ENCODE measurements at regions not wholly inside any gene's neighbourhood (a gene's known extent, or its start where the extent isn't known, plus 50 kb on each side); places are given as distances from the start of the nearest gene placed in this dataset.

DNA sequence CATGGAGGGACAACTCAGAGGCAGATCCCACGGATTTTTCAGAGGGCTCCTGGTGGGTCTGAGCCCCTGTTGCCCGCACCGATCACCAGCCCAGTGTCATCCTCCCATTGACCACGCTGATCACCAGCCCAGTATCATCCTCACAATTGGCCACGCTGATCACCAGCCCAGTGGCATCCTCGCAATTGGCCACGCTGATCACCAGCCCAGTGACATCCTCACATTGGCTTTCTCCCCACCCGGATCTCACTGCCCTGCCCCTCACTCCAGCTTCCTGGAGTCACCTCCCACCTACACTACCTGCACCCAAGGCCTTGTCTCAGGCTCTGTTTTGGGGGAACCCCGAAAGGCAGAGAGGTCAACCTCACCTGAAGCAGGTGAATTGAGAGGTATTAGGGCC lies 358.2 kb upstream of the TNRC6C start:
- DNase-seq, result no peak
- POLR2A ChIA-PET, result interaction anchor here (0.6 kb wide), 1 partner anchor 288 kb away, joined by 3 read pairs; no protein-coding TSS in a partner anchor
- H3K27ac Mint-ChIP-seq, result no peak overlapping the region

DNA sequence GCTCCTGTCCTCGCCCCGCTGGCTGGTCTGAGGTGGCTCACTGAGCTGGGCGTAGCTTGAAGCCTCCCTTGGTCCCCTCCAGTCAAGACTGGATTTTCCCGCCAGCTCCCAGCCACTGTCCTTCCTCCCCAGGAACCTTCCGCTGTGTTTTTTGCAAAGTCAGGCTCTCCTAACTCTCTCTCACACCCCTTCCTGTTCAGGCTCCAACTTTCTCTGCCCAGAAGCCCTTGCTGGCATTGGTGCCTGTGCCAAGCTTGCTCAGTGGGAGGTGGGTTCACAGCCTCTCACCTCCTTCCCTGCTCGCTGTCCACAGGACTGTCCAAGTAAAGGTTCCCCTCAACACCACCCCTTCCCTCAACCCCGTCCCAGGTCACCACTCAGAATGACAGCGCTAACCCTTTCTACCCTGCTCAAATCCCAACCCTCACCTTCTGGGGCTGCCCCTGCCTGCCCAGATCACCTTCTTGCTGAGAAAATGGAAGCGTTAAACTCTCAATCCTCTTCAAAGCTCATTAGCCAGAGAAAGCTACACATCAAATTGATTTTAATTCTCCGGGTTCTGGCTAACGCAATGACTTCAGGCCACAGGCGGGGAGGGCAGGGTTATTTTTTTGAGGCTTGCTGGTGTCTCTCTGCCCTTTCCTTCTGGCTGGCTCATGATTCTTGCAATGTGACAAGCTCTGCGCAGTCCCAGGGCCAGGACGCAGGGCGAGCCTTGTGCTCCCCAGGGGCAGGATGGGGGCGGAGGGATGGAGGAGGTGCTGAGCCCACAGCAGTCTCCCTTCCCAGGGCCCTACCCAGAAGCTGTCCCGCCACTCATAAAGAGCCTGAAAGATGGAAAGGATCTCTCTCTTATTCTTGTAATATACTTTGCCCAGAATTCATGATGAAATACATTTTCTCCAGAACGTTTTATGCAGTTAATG lies 357.2 kb upstream of the TNRC6C start:
- intact Hi-C loops (cut with micrococcal nuclease), result no loop called here
- Histone ChIP-seq H3K4me3 (ENCODE audit: low read length) (no peak overlapping the region), H3K27ac (ENCODE audit: low read depth, low read length) (no peak overlapping the region), H3K27me3 (ENCODE audit: control insufficient read depth in 2 of 2, insufficient read depth in 2 of 2, low read length in 2 of 2) (no peaks in the 10 kb centered on the region), H3K9me3 (ENCODE audit: control insufficient read depth in 2 of 3, low read length in 3 of 3) (no peaks in the 10 kb centered on the region), H3K36me3 (ENCODE audit: control insufficient read depth in 2 of 3, insufficient read depth in 3 of 3, low read length in 3 of 3) (no peaks in the 10 kb centered on the region), H3K4me1 (ENCODE audit: control insufficient read depth in 2 of 2, insufficient read depth in 2 of 2, low read length in 2 of 2) (no peaks in the 10 kb centered on the region)
- no peak for DNase-seq
- POLR2A ChIA-PET, result interaction anchor here (0.6 kb wide), 1 partner anchor 287 kb away, joined by 3 read pairs; no protein-coding TSS in a partner anchor
- Mint-ChIP-seq H3K36me3 (no peaks in the 10 kb centered on the region), H3K4me1 (no peaks in the 10 kb centered on the region), H3K27me3 (peaks cover 0 to 29% (median 0%) of the 10 kb centered on the region in 5 donors), H3K9me3 (no peaks in the 10 kb centered on the region), H3K4me3 (no peak overlapping the region), H3K27ac (peak overlapping the region in 1 of 9 donors; percentile 25)
- CTCF ChIA-PET, result no interaction called here
- no peak for ATAC-seq

More for the DNA sequence above, 358.2 kb upstream of the TNRC6C start:
- no peaks in the 10 kb centered on the region for H3K9me3 Mint-ChIP-seq
- intact Hi-C loops (cut with micrococcal nuclease), result no loop called here
- H3K27ac ChIP-seq (ENCODE audit: low read depth, low read length), result no peak overlapping the region
- ATAC-seq, result no peak
- no peaks in the 10 kb centered on the region for H3K4me1 ChIP-seq (ENCODE audit: control insufficient read depth in 2 of 2, insufficient read depth in 2 of 2, low read length in 2 of 2)
- no peak overlapping the region for H3K4me3 ChIP-seq (ENCODE audit: low read length)
- H3K9me3 ChIP-seq (ENCODE audit: control insufficient read depth in 2 of 3, low read length in 3 of 3), result no peaks in the 10 kb centered on the region
- no peaks in the 10 kb centered on the region for H3K36me3 Mint-ChIP-seq
- H3K27me3 ChIP-seq (ENCODE audit: control insufficient read depth in 2 of 2, insufficient read depth in 2 of 2, low read length in 2 of 2), result no peaks in the 10 kb centered on the region
- CTCF ChIA-PET, result no interaction called here
- H3K4me1 Mint-ChIP-seq, result peaks cover 0 to 7% (median 0%) of the 10 kb centered on the region in 7 donors
- H3K36me3 ChIP-seq (ENCODE audit: control insufficient read depth in 2 of 3, insufficient read depth in 3 of 3, low read length in 3 of 3), result no peaks in the 10 kb centered on the region
- H3K27me3 Mint-ChIP-seq, result peaks cover 0 to 36% (median 0%) of the 10 kb centered on the region in 5 donors
- H3K4me3 Mint-ChIP-seq, result no peak overlapping the region

DNA sequence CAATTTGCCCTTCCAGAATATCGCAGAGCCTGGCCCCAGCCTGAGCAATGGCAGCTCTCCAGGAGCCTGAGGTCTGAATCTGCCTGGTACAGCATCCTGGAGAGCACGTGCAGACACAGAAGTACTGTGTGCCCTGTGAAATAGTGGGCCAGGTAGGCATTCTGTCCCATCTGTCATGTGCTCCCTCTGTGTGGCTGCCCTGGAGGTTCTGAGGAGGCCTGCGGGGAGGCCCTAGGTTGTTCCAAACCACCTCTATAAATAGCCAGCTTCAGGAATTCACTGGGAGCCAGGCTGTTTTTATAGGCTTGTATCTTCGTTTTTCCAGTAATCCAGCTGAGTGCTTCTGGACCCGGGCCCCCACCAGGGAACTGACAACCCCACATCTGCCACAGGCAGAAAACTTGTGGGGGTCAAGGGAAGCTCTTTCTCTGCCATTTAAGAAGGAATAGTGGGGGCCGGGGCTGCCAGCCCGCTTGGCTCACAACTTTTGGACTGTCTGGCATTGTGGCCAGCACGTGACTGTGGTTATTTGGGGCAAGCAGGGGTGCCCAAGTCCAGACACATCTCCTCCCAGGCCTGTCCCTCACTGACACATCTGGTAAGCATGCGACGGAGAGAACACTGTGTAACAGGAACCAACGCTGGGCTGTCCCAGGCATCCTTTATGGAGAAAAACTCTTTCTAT lies 356.3 kb upstream of the TNRC6C start:
- DNase-seq (no peak), ATAC-seq (no peak)
- H3K27me3 ChIP-seq (ENCODE audit: control insufficient read depth in 2 of 2, insufficient read depth in 2 of 2, low read length in 2 of 2), result no peaks in the 10 kb centered on the region
- H3K9me3 ChIP-seq (ENCODE audit: control insufficient read depth in 2 of 3, low read length in 3 of 3), result no peaks in the 10 kb centered on the region
- no peaks in the 10 kb centered on the region for H3K4me1 ChIP-seq (ENCODE audit: control insufficient read depth in 2 of 2, insufficient read depth in 2 of 2, low read length in 2 of 2)
- Mint-ChIP-seq H3K36me3 (no peaks in the 10 kb centered on the region), H3K9me3 (no peaks in the 10 kb centered on the region), H3K27ac (no peak overlapping the region), H3K4me1 (no peaks in the 10 kb centered on the region), H3K4me3 (no peak overlapping the region), H3K27me3 (peaks cover 0 to 25% (median 0%) of the 10 kb centered on the region in 5 donors)
- H3K27ac ChIP-seq (ENCODE audit: low read depth, low read length), result no peak overlapping the region
- no peak overlapping the region for H3K4me3 ChIP-seq (ENCODE audit: low read length)
- H3K36me3 ChIP-seq (ENCODE audit: control insufficient read depth in 2 of 3, insufficient read depth in 3 of 3, low read length in 3 of 3), result no peaks in the 10 kb centered on the region
- intact Hi-C loops (cut with micrococcal nuclease), result no loop called here
- ChIA-PET CTCF (no interaction called here), POLR2A (no interaction called here)

DNA sequence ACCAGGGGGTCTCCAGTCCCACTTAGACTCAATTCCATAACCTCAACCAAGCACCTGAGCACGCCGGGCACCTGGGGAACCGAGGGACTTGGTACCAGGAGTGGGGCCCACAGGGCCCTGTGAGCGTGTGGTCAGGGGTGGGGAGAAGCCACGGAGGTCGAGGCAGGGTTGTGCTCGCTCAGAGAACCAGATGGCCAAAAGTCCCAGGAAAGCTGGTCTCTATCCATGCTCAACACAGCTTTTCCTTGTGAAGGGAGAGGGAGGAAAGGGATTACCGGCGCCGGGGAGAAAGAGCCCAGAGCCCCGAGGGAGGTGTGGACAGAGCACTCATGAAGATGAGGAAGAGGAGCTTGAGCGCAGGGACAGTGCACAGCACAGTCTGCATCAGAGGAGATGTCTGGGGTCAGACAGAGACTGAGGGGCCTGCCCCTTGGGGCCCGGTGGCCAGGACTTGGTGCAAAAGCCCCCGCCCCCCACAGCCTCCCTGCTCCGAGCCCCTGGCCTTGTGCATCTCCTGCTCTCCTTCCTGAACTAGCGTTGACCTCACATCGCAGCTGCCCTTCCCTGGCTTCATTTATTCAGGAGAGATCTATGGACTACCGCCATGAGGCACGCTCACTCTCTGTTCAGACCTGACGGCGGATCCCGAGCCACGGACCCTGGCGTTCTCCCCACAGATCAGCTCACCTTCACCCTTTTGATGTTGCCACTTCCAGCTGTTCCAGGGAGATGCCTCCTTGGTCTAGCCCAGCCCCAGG lies 355.4 kb upstream of the TNRC6C start:
- ATAC-seq (no peak), DNase-seq (no peak)
- H3K4me1 ChIP-seq (ENCODE audit: control insufficient read depth in 2 of 2, insufficient read depth in 2 of 2, low read length in 2 of 2), result no peaks in the 10 kb centered on the region
- no peak overlapping the region for H3K4me3 ChIP-seq (ENCODE audit: low read length)
- no peaks in the 10 kb centered on the region for H3K9me3 Mint-ChIP-seq
- H3K4me3 Mint-ChIP-seq, result no peak overlapping the region
- no peaks in the 10 kb centered on the region for H3K36me3 Mint-ChIP-seq
- H3K27me3 Mint-ChIP-seq, result peaks cover 0 to 20% (median 0%) of the 10 kb centered on the region in 5 donors
- H3K27ac Mint-ChIP-seq, result no peak overlapping the region
- ChIA-PET CTCF (no interaction called here), POLR2A (interaction anchor here (0.6 kb wide), 1 partner anchor 69 kb away, joined by 6 read pairs; no protein-coding TSS in a partner anchor)
- H3K36me3 ChIP-seq (ENCODE audit: control insufficient read depth in 2 of 3, insufficient read depth in 3 of 3, low read length in 3 of 3), result no peaks in the 10 kb centered on the region
- H3K4me1 Mint-ChIP-seq, result peaks cover 0 to 5% (median 0%) of the 10 kb centered on the region in 7 donors
- no peaks in the 10 kb centered on the region for H3K27me3 ChIP-seq (ENCODE audit: control insufficient read depth in 2 of 2, insufficient read depth in 2 of 2, low read length in 2 of 2)
- intact Hi-C loops (cut with micrococcal nuclease), result no loop called here
- no peak overlapping the region for H3K27ac ChIP-seq (ENCODE audit: low read depth, low read length)
- H3K9me3 ChIP-seq (ENCODE audit: control insufficient read depth in 2 of 3, low read length in 3 of 3), result no peaks in the 10 kb centered on the region

DNA sequence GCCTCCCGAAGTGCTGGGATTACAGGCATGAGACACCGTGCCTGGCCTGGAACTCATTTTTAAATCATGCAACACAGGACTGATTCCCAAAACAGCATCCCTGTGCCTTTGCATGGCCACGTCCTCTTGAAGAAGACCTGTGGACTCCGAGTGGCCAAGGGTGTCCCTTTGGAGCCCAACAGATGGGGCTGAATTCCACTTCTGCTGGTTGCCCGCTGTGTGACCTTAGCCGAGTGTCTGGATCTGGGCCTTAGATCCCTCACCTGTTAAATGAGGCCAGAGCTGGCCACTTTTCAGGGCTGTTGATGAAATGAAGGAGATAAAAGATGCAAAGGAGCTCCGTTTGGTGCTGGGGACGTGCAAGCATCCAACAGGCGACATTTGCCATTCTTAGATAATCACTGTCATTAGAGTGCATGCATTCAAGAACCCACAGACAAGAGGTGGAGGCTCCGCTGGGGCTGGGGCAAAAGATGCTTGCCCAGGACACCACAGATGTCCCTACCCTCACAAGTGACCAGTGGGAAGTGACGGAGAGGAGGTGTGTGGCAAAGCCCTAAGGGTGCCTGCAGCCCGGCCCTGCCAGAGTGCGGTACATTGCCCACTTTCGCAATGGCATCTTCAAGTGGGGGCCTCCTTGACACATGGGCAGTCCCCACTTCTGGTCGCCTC lies 354.1 kb upstream of the TNRC6C start:
- DNase-seq (no peak), ATAC-seq (no peak)
- Histone ChIP-seq H3K9me3 (ENCODE audit: control insufficient read depth in 2 of 3, low read length in 3 of 3) (no peaks in the 10 kb centered on the region), H3K36me3 (ENCODE audit: control insufficient read depth in 2 of 3, insufficient read depth in 3 of 3, low read length in 3 of 3) (no peaks in the 10 kb centered on the region), H3K4me3 (ENCODE audit: low read length) (no peak overlapping the region), H3K4me1 (ENCODE audit: control insufficient read depth in 2 of 2, insufficient read depth in 2 of 2, low read length in 2 of 2) (no peaks in the 10 kb centered on the region), H3K27me3 (ENCODE audit: control insufficient read depth in 2 of 2, insufficient read depth in 2 of 2, low read length in 2 of 2) (no peaks in the 10 kb centered on the region), H3K27ac (ENCODE audit: low read depth, low read length) (no peak overlapping the region)
- Mint-ChIP-seq H3K4me3 (no peak overlapping the region), H3K4me1 (peaks cover 4 to 11% (median 6%) of the 10 kb centered on the region in 7 donors), H3K9me3 (peaks cover 0 to 3% (median 0%) of the 10 kb centered on the region in 11 donors), H3K27ac (no peak overlapping the region), H3K36me3 (no peaks in the 10 kb centered on the region), H3K27me3 (peaks cover 0 to 15% (median 0%) of the 10 kb centered on the region in 5 donors)
- CTCF ChIA-PET, result interaction anchor here (0.7 kb wide), 1 partner anchor 215 kb away, joined by 3 read pairs; no protein-coding TSS in a partner anchor
- intact Hi-C loops (cut with micrococcal nuclease), result no loop called here
- POLR2A ChIA-PET, result interaction anchor here (0.6 to 0.7 kb wide), 2 partner anchors 40 to 76 kb away, joined by 3 read pairs; no protein-coding TSS in a partner anchor

DNA sequence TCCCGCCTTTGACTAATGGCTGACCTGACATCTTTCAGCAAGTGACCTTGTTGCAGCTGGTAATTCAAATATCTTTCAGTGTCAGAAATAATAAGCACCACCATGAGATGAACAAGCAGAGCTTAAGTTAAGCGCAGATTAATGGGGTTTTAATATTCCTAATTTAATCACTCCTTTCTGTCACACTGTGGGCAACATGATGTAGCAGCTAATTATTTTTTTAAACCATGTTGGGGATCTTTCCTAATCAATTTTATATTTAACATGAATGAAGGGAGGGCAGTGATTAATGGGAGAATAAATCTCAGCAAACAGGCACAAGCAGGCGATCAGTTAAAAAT lies 353.6 kb upstream of the TNRC6C start:
- Mint-ChIP-seq H3K36me3 (no peaks in the 10 kb centered on the region), H3K4me1 (peaks cover 7 to 14% (median 10%) of the 10 kb centered on the region in 7 donors), H3K27me3 (peaks cover 0 to 15% (median 0%) of the 10 kb centered on the region in 5 donors), H3K27ac (no peak overlapping the region), H3K4me3 (no peak overlapping the region), H3K9me3 (peaks cover 0 to 3% (median 0%) of the 10 kb centered on the region in 11 donors)
- Histone ChIP-seq H3K4me1 (ENCODE audit: control insufficient read depth in 2 of 2, insufficient read depth in 2 of 2, low read length in 2 of 2) (peaks cover 0 to 5% of the 10 kb centered on the region in 2 donors), H3K9me3 (ENCODE audit: control insufficient read depth in 2 of 3, low read length in 3 of 3) (no peaks in the 10 kb centered on the region), H3K27ac (ENCODE audit: low read depth, low read length) (no peak overlapping the region), H3K27me3 (ENCODE audit: control insufficient read depth in 2 of 2, insufficient read depth in 2 of 2, low read length in 2 of 2) (no peaks in the 10 kb centered on the region), H3K4me3 (ENCODE audit: low read length) (no peak overlapping the region), H3K36me3 (ENCODE audit: control insufficient read depth in 2 of 3, insufficient read depth in 3 of 3, low read length in 3 of 3) (no peaks in the 10 kb centered on the region)
- ATAC-seq (no peak), DNase-seq (no peak)
- ChIA-PET POLR2A (no interaction called here), CTCF (no interaction called here)
- intact Hi-C loops (cut with micrococcal nuclease), result no loop called here
